ENCODE measurements at regions not wholly inside any gene's neighbourhood (a gene's known extent, or its start where the extent isn't known, plus 50 kb on each side); places are given as distances from the start of the nearest gene placed in this dataset.

DNA sequence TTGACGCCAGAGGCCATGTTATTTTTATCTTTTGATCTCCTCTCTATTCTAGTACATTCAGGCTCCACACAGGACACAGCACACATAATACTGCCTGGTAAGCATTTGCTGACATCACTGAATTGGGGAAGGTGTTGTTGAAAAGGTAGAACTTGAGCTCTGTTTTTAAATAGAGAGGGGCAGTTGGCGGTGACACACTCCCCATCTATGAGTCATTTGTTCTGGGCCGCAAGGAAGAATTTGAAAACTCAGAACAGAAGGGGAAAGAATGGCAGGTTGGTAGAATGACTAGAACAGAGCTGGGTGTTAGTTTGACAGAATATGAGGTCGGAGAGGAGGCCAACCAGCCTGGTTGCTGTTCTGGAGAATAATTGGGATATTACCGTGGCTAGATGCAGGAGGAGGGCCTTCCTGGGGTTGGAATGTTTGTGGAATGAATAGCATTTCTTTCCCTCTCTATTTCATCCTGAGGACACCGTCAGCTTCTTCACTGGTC is 52.1 kb upstream of the ERRFI1 start:
- DNase-seq, result no peak

DNA sequence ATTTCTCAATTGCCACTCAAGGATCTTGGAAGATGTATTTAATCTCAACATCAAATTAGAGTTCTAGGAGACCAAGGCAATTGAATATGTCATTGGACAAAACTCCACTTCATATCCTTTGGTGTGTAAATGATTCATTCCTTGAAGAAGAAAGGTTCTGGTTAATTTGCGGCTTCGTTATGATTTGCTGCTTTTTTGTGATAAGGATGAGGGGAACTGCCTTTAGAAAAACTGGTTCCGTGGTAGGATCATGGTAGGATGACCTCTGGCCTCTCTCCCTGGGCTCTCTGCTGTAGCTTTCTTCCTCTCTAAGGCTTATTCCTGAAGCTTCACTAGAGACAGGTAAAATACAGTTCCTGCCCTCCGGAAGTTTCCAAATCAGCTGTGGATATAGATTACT is 51.5 kb upstream of the ERRFI1 start:
- no peak for DNase-seq

DNA sequence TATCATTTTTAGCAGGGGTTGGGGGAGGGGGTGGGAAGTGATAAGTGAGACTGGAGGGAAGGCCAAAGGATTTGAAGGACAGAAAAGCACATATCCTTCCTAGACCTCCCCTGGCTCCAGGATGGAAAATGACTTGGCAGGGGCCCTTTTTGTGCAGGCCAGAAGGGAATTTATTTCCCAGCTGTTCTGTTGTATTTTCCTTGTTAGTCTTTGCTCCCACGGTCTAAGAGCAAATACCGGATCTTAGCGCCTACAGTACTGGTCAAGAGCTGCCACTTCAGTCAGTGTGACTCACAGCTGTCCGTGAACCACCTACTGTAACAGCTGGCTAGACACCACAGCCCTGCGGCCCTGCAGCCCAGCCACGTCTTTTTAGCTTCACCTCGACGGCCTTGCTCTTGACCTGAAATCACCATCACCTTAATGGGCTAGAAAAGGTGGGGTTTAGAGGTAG is 51.0 kb upstream of the ERRFI1 start:
- no peak for DNase-seq

DNA sequence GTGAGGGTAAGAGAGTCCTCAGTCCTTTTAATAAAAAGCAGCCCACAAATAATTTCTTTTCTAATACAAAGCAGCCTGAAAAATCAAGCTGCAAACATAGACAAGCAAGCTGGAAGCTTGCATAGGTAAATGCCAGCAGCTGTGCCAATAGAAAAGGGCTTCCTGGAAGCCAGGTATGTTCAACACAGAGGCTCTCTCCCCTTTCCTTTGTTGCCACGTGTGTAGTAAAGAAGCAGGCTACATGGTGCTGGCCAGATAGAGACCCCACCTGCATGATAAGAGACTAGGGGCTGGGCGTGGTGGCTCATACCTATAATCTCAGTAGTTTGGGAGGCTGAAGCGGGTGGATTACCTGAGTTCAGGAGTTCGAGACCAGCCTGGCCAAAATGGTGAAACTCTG is 50.1 kb upstream of the ERRFI1 start:
- DNase-seq, result no peak
